Natural killer cell (primary cell): ENCODE measurements at regions not wholly inside any gene's neighbourhood (a gene's known extent, or its start where the extent isn't known, plus 50 kb on each side); places are given as distances from the start of the nearest gene placed in this dataset.

Source experiments
- ATAC-seq, 3 donors: fragments of 150-1000 bp in 2 of 3; fragments of 200-7000 bp in 1 of 3; cut with Tn5 transposase; 1 replicate in 1 of 3; 2 replicates in 2 of 3; pipeline ENCODE4 v1.10.0; 2021; ENCODE audit warnings: mild to moderate bottlenecking in 2 of 3, moderate library complexity in 2 of 3
- DNase-seq, 2 donors: peaks; one replicate each; pipeline versions ENCODE4 v3.0.0 to v3.0.0-alpha.2; 2013 to 2021; ENCODE audit warnings: mixed read lengths in 1 of 2
- H3K27ac ChIP-seq: one replicate; pipeline ENCODE4 v1.5.1; 2013; ENCODE audit warnings: mild to moderate bottlenecking, low read length
- H3K27me3 ChIP-seq: one replicate; pipeline ENCODE4 v1.6.1; 2013; ENCODE audit warnings: low read length; ENCODE audit not compliant: control insufficient read depth, insufficient read depth
- H3K36me3 ChIP-seq: one replicate; pipeline ENCODE4 v1.6.1; 2013; ENCODE audit warnings: low read length; ENCODE audit not compliant: control insufficient read depth, insufficient read depth
- H3K4me1 ChIP-seq: one replicate; pipeline ENCODE4 v1.6.1; 2013; ENCODE audit warnings: low read length; ENCODE audit not compliant: control insufficient read depth, insufficient read depth
- H3K4me3 ChIP-seq: one replicate; pipeline ENCODE4 v1.5.1; 2013; ENCODE audit warnings: low read length
- H3K9me3 ChIP-seq: one replicate; pipeline ENCODE4 v1.6.1; 2013; ENCODE audit warnings: low read length; ENCODE audit not compliant: control insufficient read depth, insufficient read depth
- H3K27ac Mint-ChIP-seq, 2 donors: one replicate each; pipeline ENCODE4 v1.8.0; 2022; ENCODE audit warnings: mild to moderate bottlenecking in 2 of 2, mixed read lengths in 2 of 2, moderate library complexity in 1 of 2
- H3K27me3 Mint-ChIP-seq, 2 donors: one replicate each; pipeline ENCODE4 v1.8.0; 2022; ENCODE audit warnings: low read depth in 2 of 2, mixed read lengths in 2 of 2
- H3K36me3 Mint-ChIP-seq: one replicate; pipeline ENCODE4 v1.8.0; 2022; ENCODE audit warnings: mixed read lengths
- H3K4me1 Mint-ChIP-seq, 2 donors: one replicate each; pipeline ENCODE4 v1.8.0; 2022; ENCODE audit warnings: mixed read lengths in 2 of 2
- H3K4me3 Mint-ChIP-seq: one replicate; pipeline ENCODE4 v1.8.0; 2022; ENCODE audit warnings: mild to moderate bottlenecking, moderate library complexity, mixed read lengths
- H3K9me3 Mint-ChIP-seq, 2 donors: one replicate each; pipeline ENCODE4 v1.8.0; 2022; ENCODE audit warnings: mixed read lengths in 2 of 2
- CTCF ChIP-seq: fragments of 200-600 bp; IDR thresholded peaks from one replicate; pipeline ENCODE4 v1.8.0; 2022; ENCODE audit warnings: antibody characterized with exemption
- WGBS: methylation state at CpG from one replicate; pipeline ENCODE4 v1.1.7; 2013; ENCODE audit warnings: missing lambda C conversion rate; ENCODE audit not compliant: insufficient coverage; 5-methylcytosine and 5-hydroxymethylcytosine counted together
- intact Hi-C: fragments of 100-400 bp; cut with micrococcal nuclease; formaldehyde crosslinking; loops from one replicate; pipeline ENCODE4 v1.14.2; 2022

- Histone ChIP-seq H3K27me3 (no peaks in the 10 kb centered on the region), H3K4me1 (no peaks in the 10 kb centered on the region), H3K9me3 (peaks cover 9% of the 10 kb centered on the region), H3K4me3 (no peak overlapping the region), H3K36me3 (no peaks in the 10 kb centered on the region), H3K27ac (no peak overlapping the region)
- intact Hi-C loops, result no loop called here
- Mint-ChIP-seq H3K36me3 (peaks cover 16% of the 10 kb centered on the region), H3K27ac (no peak overlapping the region), H3K4me1 (no peaks in the 10 kb centered on the region), H3K9me3 (peaks cover 17% of the 10 kb centered on the region in 2 donors), H3K4me3 (no peak overlapping the region), H3K27me3 (no peaks in the 10 kb centered on the region)
- no peak for TF ChIP-seq CTCF
- DNase-seq (no peak), ATAC-seq (no peak)
Observed at GRCh38 chr6:78476561-78476960, 390.8 kb upstream of the IRAK1BP1 start.

- Histone ChIP-seq H3K36me3 (no peaks in the 10 kb centered on the region), H3K9me3 (peaks cover 9% of the 10 kb centered on the region), H3K4me3 (no peak overlapping the region), H3K27me3 (no peaks in the 10 kb centered on the region), H3K4me1 (no peaks in the 10 kb centered on the region), H3K27ac (no peak overlapping the region)
- Mint-ChIP-seq H3K27me3 (no peaks in the 10 kb centered on the region), H3K4me3 (no peak overlapping the region), H3K27ac (no peak overlapping the region), H3K36me3 (peaks cover 16% of the 10 kb centered on the region), H3K9me3 (peaks cover 10 to 11% of the 10 kb centered on the region in 2 donors), H3K4me1 (no peaks in the 10 kb centered on the region)
- no peak for DNase-seq
- WGBS, result no CpG with 5 or more reads among the region's 4 CpGs
- intact Hi-C loops, result no loop called here
- no peak for TF ChIP-seq CTCF
- no peak for ATAC-seq
Observed at GRCh38 chr6:78482801-78483552, 384.4 kb upstream of the IRAK1BP1 start.

- WGBS, result no CpG with 5 or more reads among the region's 2 CpGs
- Mint-ChIP-seq H3K36me3 (peaks cover 15% of the 10 kb centered on the region), H3K4me3 (no peak overlapping the region), H3K9me3 (peaks cover 8 to 14% of the 10 kb centered on the region in 2 donors), H3K27me3 (no peaks in the 10 kb centered on the region), H3K27ac (no peak overlapping the region), H3K4me1 (no peaks in the 10 kb centered on the region)
- Histone ChIP-seq H3K4me3 (no peak overlapping the region), H3K9me3 (peaks cover 7% of the 10 kb centered on the region), H3K27ac (no peak overlapping the region), H3K36me3 (no peaks in the 10 kb centered on the region), H3K27me3 (no peaks in the 10 kb centered on the region), H3K4me1 (no peaks in the 10 kb centered on the region)
- DNase-seq (no peak), ATAC-seq (no peak)
- no peak for TF ChIP-seq CTCF
- intact Hi-C loops, result no loop called here
Observed at GRCh38 chr6:78483553-78484197, 383.7 kb upstream of the IRAK1BP1 start.
